CD4-positive, alpha-beta T cell treated with Interleukin-21 for 1 hour (primary cell): ENCODE measurements at regions not wholly inside any gene's neighbourhood (a gene's known extent, or its start where the extent isn't known, plus 50 kb on each side); places are given as distances from the start of the nearest gene placed in this dataset.
"Not testable (repeated sequence)": the region's sequence is repeated elsewhere in the genome, so short reads cannot be mapped to it uniquely, and the experiment has no call there.

Source experiments
- DNase-seq: peaks from one replicate; pipeline ENCODE4 v3.0.0-alpha.2; 2020

DNA sequence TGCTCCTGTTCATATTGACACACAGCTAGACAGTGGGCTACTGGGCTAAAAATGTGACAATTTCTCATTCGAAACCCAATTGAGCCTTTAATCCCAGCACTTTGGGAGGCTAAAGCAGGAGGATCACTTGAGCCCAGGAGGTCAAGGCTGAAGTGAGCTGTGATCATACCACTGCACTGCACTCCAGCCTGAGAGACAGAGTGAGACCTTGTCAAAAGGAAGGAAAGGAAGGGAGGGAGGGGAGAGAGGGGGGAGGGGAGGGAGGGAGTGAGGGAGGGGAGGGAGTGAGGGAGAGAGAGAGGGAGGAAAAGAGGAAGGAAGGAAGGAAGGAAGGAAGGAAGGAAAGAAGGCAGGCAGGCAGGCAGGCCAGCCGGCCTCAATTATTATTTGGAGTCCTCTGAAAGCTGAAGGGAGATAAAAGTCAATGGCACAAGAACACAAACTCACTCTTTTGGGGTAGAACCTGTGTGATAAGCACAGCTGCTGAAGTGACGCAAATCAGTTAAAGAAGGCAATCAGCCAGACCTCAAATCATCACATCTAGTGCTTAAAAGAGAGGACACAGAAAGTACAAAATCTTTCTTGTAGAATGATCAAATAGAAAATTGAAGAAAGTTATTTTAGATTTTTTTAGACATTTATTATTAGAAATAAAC, 98.1 kb downstream of the CCDC71L start:
- no peak for DNase-seq

DNA sequence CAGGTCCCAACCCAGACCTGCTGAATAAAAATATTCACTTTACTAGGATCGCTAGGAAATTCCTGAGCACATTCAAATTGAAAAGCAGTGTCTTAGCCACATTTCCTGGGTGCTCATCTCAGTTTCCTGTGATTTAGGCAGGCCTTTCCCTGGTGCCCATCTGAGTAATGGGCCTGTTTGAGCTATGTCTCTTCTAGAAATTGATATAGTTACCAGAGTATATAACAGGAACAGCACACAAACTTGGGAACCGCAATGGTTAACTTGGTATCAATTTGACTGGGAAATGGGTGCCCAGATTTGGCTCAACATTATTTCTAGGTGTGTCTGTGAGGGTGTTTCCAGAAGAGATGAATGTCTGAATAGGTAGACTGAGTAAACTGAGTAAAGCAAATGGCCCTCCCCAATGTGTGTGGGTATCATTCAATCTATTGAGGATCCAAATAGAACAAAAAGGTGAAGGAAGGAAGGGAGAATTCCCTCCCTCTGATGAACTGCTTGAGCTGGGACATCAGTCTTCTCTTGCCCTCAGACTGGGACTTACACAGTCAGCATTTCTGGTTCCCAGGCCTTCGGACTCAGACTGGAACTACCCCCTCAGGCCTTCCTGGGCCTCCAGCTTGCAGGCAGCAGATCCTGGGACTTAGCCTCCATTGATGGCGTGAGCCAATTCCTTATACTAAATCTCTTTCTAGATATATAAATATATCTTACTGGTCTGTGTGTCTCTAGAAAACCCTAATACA, 99.1 kb downstream of the CCDC71L start:
- DNase-seq: no peak

DNA sequence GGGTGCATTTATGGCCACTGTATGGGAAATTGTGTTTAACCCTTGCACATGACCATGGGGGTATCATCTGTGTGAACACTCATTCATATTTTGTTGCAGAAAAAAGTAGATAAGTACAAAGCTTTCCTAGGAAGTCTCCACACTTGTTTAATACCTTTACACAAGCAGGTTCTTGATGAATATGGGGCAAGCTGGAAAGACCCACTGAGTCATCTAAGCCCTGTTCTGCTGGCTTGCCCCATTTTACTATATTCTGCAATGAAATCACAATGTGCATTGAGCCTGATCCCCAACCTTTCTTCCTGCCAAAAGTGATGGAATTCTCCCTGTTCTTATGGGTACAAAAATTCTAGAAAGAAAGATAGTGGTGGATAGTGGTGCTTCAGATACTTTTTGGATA, 99.8 kb downstream of the CCDC71L start:
- DNase-seq: no peak

- DNase-seq: no peak
Observed at GRCh38 chr7:106560482-106560881, 100.5 kb downstream of the CCDC71L start.

GRCh38 chr7:106556244-106556643, 104.7 kb downstream of the CCDC71L start:
- DNase-seq: not testable (repeated sequence)

DNA sequence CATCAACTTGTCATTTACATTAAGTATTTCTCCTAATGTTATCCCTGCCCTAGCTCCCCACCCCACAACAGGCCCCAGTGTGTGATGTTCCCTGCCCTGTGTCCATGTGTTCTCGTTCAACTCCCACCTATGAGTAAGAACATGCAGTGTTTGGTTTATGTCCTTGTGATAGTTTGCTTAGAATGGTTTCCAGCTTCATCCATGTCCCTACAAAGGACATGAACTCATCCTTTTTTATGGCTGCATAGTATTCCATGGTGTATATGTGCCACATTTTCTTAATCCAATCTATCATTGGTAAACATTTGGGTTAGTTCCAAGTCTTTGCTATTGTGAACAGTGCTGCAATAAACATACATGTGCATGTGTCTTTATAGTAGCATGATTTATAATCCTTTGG, 106.3 kb downstream of the CCDC71L start:
- DNase-seq: not testable (repeated sequence)

GRCh38 chr7:106553446-106553836, 107.5 kb downstream of the CCDC71L start:
- no peak for DNase-seq

DNA sequence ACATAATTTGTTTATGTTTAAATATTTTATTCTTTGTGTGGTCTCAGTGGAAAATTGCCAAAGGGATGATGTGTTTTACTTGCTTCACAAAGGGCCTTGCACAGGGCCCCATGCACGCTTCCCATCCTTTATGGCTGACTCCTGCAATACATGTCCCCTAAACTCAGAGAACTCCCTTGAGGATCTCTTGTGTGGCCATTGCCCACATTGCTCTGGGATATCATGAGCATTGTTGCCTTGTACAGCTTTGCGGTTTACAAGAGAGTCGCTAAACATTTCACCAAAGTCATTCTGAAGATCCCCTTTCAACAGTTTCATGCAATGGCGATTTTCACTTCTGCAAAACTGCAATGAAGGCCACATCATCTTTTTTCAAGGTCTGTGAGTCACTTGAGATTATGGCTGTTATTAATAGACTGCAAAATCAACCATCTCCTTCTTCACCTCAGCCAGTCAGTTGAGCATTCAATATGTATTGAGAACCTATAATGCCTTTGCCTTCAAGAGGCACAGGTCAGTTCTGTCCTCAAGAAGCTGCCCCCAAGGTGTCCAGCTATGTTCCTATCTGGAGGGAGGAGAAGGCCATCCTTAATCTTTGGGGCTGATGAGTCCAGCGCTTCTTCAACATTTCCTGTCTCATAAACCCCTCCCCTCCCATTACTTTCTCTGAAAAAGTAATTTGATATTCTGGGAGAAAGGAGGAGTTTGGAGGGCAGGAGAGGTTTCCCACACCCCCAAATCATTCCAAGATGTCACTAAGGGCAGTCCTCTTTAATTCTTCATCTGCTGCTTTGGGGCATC, 108.1 kb downstream of the CCDC71L start:
- peak; percentile 2 for DNase-seq

GRCh38 chr7:106551936-106552335, 109.0 kb downstream of the CCDC71L start:
- no peak for DNase-seq

DNA sequence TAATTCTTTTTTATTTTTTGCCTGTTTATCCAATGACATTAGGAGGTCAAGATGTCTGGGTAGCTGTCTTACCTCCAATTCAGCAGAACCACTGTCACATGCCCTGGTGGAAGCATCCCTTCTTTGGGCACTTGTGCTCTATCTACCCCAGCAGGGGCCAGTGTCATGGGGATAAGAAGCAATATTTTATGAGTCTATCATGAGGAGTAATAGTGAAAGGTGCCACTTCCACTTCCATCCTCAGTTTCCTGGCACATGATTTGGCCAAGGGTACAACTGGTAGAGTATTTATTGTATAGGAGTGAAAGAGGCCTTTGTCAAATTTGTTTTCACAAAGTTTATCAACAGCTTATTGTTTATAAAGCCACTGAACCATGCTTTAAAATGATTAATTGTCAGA, 112.5 kb downstream of the CCDC71L start:
- no peak for DNase-seq

GRCh38 chr7:106545275-106545674, 115.7 kb downstream of the CCDC71L start:
- DNase-seq: no peak

DNA sequence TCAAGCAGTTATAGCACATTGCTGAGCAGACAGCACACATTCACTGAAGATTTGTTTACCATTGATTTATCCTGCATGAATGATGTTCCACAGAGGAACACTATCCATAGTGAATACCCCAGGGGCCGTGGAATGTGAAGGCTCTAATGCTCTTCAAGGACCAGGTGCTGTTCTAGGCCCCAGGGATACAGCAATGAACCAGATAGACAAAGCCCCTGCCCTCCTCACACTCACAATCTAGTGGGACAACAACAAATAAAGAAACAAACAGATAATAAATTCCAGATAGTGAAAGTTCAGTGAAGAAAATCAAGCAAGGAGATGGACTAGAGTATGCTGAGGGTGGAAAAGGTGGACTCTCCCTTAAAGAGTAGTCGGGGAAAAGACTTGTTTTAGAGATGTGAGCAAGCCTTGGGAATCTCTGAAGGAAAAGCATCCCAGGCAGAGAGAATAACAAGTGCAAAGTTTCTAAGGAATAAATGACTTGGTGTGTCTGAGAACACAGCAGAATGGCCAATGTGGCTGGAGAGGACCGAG, 117.7 kb downstream of the CCDC71L start:
- DNase-seq: no peak

DNA sequence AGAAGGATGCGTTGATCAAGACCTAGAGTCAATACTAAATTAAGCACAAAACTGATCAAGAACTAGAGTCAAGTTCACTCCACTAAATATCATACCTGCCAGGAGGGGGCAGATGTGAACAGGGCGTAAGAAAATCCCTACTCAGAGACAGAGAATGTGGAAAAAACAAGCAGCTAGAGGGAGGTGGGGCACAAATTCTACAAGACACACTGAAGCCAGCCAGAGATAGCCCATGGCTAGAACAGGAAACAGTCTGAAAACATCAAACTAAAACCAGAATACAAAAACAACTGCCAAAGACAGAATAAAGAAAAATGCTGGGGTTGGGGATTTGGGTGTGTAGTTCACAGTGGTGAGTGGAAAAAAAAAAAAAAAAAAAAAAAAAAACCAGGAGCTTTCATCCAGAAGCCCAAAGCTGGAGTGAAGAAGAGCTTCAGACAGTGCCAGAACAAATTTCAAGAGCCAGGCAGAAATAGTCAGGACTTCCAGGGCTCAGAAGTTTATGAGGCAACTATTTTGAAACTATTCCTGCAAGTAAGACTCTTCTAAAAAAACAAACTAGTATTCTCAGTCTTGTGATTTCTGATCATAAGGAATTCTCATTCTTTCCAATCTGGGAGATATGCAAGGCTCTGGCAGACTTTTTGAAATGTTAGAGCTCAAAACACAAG, 118.3 kb downstream of the CCDC71L start:
- DNase-seq: peak; percentile 46

DNA sequence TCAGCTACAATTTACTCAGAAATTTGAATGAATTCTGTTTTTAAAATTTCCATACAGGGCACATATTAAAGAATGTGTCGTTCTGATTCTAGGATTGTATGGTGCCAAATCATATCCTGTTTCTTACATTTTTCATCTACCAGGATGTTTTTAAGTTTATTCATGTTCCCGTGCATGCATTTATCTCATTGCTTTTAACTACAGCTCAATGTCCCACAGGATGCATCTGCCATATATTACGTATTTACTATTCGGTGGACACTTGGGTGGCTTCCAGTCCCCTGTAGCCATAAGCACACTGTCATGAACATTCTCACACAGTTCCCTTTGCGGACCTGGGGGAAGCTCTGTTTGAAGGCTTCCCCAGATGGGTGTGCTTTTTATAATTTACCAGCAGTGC, 122.3 kb downstream of the CCDC71L start:
- DNase-seq: no peak

GRCh38 chr7:106537119-106537518, 123.8 kb downstream of the CCDC71L start:
- no peak for DNase-seq

DNA sequence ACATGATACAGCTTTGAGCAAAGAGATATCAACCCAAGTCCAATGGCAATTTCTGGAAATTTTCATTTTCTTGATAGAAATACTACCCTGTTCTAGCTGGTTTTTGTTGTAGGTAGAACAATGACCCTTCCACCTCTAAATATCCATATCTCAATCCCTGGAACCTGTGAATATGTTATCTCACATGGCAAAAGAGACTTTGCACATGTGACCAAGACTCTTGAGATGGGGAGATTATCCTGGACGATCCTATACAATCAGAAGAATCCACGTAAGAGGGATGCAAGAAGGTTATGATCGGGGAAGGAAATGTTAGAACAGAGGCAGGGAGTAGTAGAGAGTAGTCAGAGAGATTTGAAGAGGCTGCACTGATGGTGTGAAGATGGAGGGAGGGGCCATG, 124.9 kb downstream of the CCDC71L start:
- no peak for DNase-seq

DNA sequence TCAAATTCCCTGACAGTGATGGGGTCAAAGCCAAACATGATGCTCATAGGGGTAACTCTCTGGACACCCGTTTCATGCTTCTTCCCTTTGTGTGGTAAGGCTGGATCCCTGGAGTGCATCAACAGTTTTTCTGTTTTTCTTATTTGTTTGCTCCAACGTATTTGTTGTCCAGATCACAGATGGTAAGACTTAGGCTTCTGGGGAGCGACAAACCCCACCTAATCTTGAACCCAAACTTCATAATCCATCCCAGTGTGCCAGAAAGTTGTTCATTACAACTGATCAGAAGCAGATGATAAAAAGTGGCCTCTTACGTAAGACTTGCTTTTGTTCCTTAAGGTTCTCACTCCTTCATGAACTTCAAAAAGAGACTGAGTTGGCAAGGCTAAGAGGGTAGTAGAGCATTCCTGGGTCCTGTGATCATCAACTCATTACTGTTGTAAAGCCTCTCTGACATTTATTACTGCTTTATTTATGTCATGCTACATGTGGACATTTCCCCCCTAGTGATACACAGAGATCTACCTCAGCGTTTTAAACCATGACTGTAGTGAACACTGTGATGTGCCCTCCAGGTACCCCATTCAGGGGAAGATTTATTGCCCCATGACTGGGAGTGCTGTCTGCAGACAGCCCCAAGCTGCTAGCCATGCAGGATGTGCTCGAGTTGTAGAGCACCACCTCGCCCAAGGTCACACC, 125.6 kb downstream of the CCDC71L start:
- DNase-seq: no peak

DNA sequence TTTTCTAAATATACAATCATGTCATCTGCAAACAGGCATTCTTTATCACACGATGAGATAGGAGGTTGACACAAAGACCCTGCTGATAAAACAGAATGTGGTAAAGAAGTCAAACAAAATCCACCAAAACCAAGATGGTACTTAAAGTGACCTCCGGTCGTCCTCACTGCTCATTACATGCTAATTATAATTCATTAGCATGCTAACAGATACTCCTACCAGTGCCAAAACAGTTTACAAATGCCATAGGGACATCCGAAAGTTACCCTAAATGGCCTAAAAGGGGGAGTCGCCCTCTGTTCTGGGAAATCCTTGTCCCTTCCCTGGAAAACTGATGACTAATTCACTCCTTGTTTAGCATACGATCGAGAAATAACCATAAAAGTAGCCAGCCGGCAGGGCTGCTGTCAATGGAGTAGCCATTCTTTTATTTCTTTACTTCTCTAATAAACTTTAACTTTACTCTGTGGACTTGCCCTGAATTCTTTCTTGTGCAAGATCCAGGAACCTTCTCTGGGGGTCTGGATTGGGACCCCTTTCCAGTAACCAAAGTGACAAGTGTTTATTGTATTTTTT, 126.6 kb downstream of the CCDC71L start:
- no peak for DNase-seq

GRCh38 chr7:106530183-106530582, 130.8 kb downstream of the CCDC71L start:
- not testable (repeated sequence) for DNase-seq

- DNase-seq: not testable (repeated sequence)
Observed at GRCh38 chr7:106526617-106527016, 134.3 kb downstream of the CCDC71L start.

- no peak for DNase-seq
Observed at GRCh38 chr7:106524690-106525059, 136.3 kb downstream of the CCDC71L start.

- DNase-seq: no peak
Observed at GRCh38 chr7:106523482-106523881, 137.5 kb downstream of the CCDC71L start.
